ENCODE measurements at regions not wholly inside any gene's neighbourhood (a gene's known extent, or its start where the extent isn't known, plus 50 kb on each side); places are given as distances from the start of the nearest gene placed in this dataset.

GRCh38 chr3:150202711-150203110 lies 205.4 kb upstream of the TSC22D2 start:
- TF ChIP-seq YY1 (IDR thresholded peaks at IDR 0.05; ENCODE audit: insufficient read depth, insufficient read length) (no peak), ZNF274 (IDR thresholded peaks at IDR 0.05; ENCODE audit: low read depth, low read length) (no peak), SUZ12 (IDR thresholded peaks at IDR 0.05; ENCODE audit: extremely low read depth, insufficient read depth, insufficient read length) (no peak)

Data from NT2/D1 (cell line).